GM12872 (cell line): ENCODE measurements at regions not wholly inside any gene's neighbourhood (a gene's known extent, or its start where the extent isn't known, plus 50 kb on each side); places are given as distances from the start of the nearest gene placed in this dataset.

Experiments
- TF ChIP-seq, protein P1 (sequence below): IDR thresholded peaks from 3 replicates; pipeline ENCODE4 v1.5.1; 2011; ENCODE audit warnings: low read depth, mild to moderate bottlenecking, low read length, moderate library complexity; ENCODE audit not compliant: insufficient read depth

DNA sequence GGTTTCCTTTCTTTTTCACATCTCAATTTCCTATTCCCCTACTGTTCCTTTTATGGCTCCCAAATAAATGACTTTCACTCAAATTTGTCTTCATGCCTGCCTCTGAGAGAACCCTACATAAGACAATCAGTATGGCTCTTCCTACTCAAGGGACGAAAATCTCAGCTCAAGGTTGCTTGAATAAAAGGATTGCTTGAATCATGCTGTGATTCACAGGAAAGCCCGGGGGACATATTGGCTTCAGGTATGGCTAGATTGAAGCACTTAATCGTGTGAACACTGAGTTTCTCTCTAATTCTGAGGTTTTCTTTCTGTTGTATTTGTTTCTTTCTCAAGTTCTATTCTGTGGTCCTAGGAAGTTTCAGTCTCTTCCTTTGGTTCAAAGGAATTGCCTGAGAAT, 140.3 kb upstream of the SULF2 start:
- TF ChIP-seq, protein P1, sequence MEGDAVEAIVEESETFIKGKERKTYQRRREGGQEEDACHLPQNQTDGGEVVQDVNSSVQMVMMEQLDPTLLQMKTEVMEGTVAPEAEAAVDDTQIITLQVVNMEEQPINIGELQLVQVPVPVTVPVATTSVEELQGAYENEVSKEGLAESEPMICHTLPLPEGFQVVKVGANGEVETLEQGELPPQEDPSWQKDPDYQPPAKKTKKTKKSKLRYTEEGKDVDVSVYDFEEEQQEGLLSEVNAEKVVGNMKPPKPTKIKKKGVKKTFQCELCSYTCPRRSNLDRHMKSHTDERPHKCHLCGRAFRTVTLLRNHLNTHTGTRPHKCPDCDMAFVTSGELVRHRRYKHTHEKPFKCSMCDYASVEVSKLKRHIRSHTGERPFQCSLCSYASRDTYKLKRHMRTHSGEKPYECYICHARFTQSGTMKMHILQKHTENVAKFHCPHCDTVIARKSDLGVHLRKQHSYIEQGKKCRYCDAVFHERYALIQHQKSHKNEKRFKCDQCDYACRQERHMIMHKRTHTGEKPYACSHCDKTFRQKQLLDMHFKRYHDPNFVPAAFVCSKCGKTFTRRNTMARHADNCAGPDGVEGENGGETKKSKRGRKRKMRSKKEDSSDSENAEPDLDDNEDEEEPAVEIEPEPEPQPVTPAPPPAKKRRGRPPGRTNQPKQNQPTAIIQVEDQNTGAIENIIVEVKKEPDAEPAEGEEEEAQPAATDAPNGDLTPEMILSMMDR, result no peak

GRCh38 chr20:47922269-47922668, 137.0 kb upstream of the SULF2 start:
- TF ChIP-seq, protein P1, result no peak

GRCh38 chr20:47921408-47921807, 136.1 kb upstream of the SULF2 start:
- TF ChIP-seq, protein P1, result no peak

DNA sequence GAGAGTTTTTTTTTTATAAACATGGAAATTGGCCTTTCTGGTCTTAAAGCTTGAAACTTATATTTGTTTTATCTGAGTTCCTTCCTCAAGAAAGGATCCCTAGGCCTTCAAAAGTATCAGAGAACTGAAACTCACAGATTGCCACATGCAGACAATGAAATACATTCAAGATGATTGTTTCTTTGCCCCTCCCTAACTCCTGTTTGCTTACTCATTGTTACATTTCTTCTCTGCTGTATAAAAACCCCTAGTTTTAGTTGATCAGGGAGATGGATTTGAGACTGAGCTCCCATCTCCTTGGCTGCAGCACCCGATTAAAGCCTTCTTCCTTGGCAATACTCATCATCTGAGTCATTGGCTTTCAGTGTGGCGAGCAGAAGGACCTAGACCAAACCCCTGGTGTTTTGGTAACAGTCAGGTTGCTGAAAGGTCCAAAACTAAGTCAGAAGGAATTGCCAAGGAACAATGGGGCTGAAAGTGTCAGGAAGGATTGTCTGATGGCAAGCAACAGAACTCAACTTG, 132.3 kb upstream of the SULF2 start:
- TF ChIP-seq, protein P1, result no peak

DNA sequence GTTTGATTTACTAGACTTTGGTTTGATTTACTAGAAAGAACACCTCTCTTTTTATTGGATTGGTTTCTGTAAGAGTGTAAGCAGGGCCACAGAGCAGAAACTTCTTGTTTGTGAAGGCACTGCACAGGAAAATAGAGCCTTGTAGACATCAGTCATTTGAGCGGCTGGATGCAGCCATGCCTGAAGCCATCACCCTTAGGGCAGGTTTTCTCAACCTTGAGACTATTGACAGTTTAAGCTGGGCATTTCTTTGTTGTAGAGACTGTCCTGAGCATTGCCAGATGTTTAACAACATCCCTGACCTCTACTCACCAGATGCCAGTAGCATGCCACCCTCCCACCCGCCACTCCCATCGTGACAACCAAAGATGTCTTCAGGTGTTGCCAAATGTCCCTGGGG, 130.2 kb upstream of the SULF2 start:
- TF ChIP-seq, protein P1, result no peak

GRCh38 chr20:47914792-47915191, 129.5 kb upstream of the SULF2 start:
- TF ChIP-seq, protein P1, result no peak

GRCh38 chr20:47907031-47907675, 121.9 kb upstream of the SULF2 start:
- TF ChIP-seq, protein P1, result no peak
